Endothelial cell of umbilical vein (primary cell): ENCODE measurements at regions not wholly inside any gene's neighbourhood (a gene's known extent, or its start where the extent isn't known, plus 50 kb on each side); places are given as distances from the start of the nearest gene placed in this dataset.

Experiments used
- BruUV-seq: library from RNA; stranded (reverse); fragments of 400-500 nt; replicated peaks from 2 replicates; lab custom pipeline; 2021; lab: Mats Ljungman, UMichigan
- CTCF ChIA-PET: fragments of 300-600, 350-600 bp; sonication (Branson Sonifier 250); formaldehyde crosslinking; loops from one replicate; lab custom pipeline; 2021; ENCODE audit warnings: antibody characterized with exemption, inconsistent platforms; lab: Charles Lee
- POLR2A ChIA-PET: fragments of 300-600, 350-600 bp; sonication (Branson Sonifier 250); formaldehyde crosslinking; loops from one replicate; lab custom pipeline; 2021; ENCODE audit warnings: antibody characterized with exemption, inconsistent platforms; lab: Charles Lee
- DNase-seq: peaks from one replicate; pipeline ENCODE4 v3.0.0-alpha.2; 2011; ENCODE audit warnings: low read depth, low spot score
- FAIRE-seq: peaks from 2 replicates; lab custom pipeline; 2011; peaks lifted over from hg19 to GRCh38; lab: Jason Lieb, UNC
- H2AFZ ChIP-seq: 2 replicates; pipeline ENCODE4 v1.6.0; 2012; ENCODE audit warnings: low read depth, low read length, control low read depth, inconsistent platforms
- H3K27ac ChIP-seq: 2 replicates; pipeline ENCODE4 v1.5.1; 2011; ENCODE audit warnings: low read depth, mild to moderate bottlenecking, control low read depth, low read length, moderate library complexity; ENCODE audit not compliant: insufficient read depth
- H3K27me3 ChIP-seq, 2 experiments: 2 replicates each; pipeline versions ENCODE4 v1.6.0 to v1.6.1; 2011; ENCODE audit warnings: low read length in 2 of 2, mixed read lengths in 1 of 2; ENCODE audit not compliant: control insufficient read depth in 2 of 2, insufficient read depth in 2 of 2
- H3K36me3 ChIP-seq, 2 experiments: 2 replicates in 1 of 2; 3 replicates in 1 of 2; pipeline ENCODE4 v1.5.1; 2011; ENCODE audit warnings: low read length in 2 of 2, mild to moderate bottlenecking in 1 of 2, moderate library complexity in 1 of 2; ENCODE audit not compliant: control insufficient read depth in 2 of 2, insufficient read depth in 2 of 2; ENCODE audit errors: extremely low read depth in 1 of 2
- H3K4me1 ChIP-seq: 3 replicates; pipeline ENCODE4 v1.5.1; 2011; ENCODE audit warnings: mild to moderate bottlenecking, low read length; ENCODE audit not compliant: control insufficient read depth, insufficient read depth; ENCODE audit errors: extremely low read depth
- H3K4me2 ChIP-seq: 2 replicates; pipeline ENCODE4 v1.6.1; 2011; ENCODE audit warnings: low read length, control low read depth, mixed read lengths; ENCODE audit not compliant: insufficient read depth
- H3K4me3 ChIP-seq, 3 experiments: fragments of 200-600 bp in 1 of 3; sonication (generic), shearing (Covaris generic) in 1 of 3; replicated peaks in 1 of 3; 2 replicates each; pipeline ENCODE4 v1.5.1; 2011 to 2016; ENCODE audit warnings: control low read depth in 3 of 3, low read length in 3 of 3, mild to moderate bottlenecking in 2 of 3, inconsistent platforms in 1 of 3, low read depth in 1 of 3, moderate library complexity in 1 of 3; ENCODE audit not compliant: insufficient read depth in 1 of 3
- H3K79me2 ChIP-seq: 2 replicates; pipeline ENCODE4 v1.6.0; 2012; ENCODE audit warnings: low read length, inconsistent platforms; ENCODE audit not compliant: control insufficient read depth, insufficient read depth
- H3K9ac ChIP-seq: replicated peaks from 2 replicates; pipeline ENCODE3; 2011; ENCODE audit warnings: low read length, control low read depth; ENCODE audit not compliant: insufficient read depth; ENCODE audit errors: extremely low read depth
- H3K9me1 ChIP-seq: replicated peaks from 3 replicates; pipeline ENCODE4 v1.6.0; 2011; ENCODE audit warnings: mild to moderate bottlenecking, low read length; ENCODE audit not compliant: control insufficient read depth, insufficient read depth; ENCODE audit errors: extremely low read depth
- H3K9me3 ChIP-seq: replicated peaks from 2 replicates; pipeline ENCODE4 v1.5.1; 2012; ENCODE audit warnings: low read length, inconsistent platforms; ENCODE audit not compliant: control insufficient read depth, insufficient read depth
- H4K20me1 ChIP-seq: replicated peaks from 2 replicates; pipeline ENCODE3; 2011; ENCODE audit warnings: mild to moderate bottlenecking, low read length; ENCODE audit not compliant: control insufficient read depth, insufficient read depth; ENCODE audit errors: extremely low read depth
- EZH2 ChIP-seq: IDR thresholded peaks from 2 replicates; pipeline ENCODE4 v1.6.1; 2012; ENCODE audit warnings: borderline replicate concordance, low read depth, mild to moderate bottlenecking, moderate library complexity, low read length, inconsistent platforms; ENCODE audit not compliant: severe bottlenecking
- FOS ChIP-seq: IDR thresholded peaks from 2 replicates; pipeline ENCODE4 v1.6.1; 2011; ENCODE audit warnings: mild to moderate bottlenecking, low read length, moderate library complexity, borderline replicate concordance; ENCODE audit not compliant: insufficient read depth
- GATA2 ChIP-seq: IDR thresholded peaks from 2 replicates; pipeline ENCODE4 v1.7.0; 2011; ENCODE audit warnings: low read depth, mild to moderate bottlenecking, moderate library complexity, mixed read lengths, low read length; ENCODE audit not compliant: insufficient read length, insufficient read depth
- JUN ChIP-seq: IDR thresholded peaks from 2 replicates; pipeline ENCODE4 v1.6.1; 2011; ENCODE audit warnings: borderline replicate concordance, low read depth; ENCODE audit not compliant: insufficient read length, insufficient read depth
- MYC ChIP-seq: IDR thresholded peaks from one replicate; pipeline ENCODE4 v1.6.1; 2011; ENCODE audit warnings: mild to moderate bottlenecking, low read depth, low read length
- POLR2A ChIP-seq: IDR thresholded peaks from 2 replicates; pipeline ENCODE4 v1.6.1; 2012; ENCODE audit warnings: low read depth, mild to moderate bottlenecking, control low read depth, low read length
- POLR2AphosphoS5 ChIP-seq: IDR thresholded peaks from 2 replicates; pipeline ENCODE4 v1.6.1; 2012; ENCODE audit warnings: low read depth, mild to moderate bottlenecking, control low read depth, low read length, moderate library complexity; ENCODE audit not compliant: insufficient read depth
- dilution Hi-C: fragments of 300-500 bp; cut with MboI; formaldehyde crosslinking; loops from one replicate; pipeline ENCODE4 v1.15.0; 2019; ENCODE audit warnings: low sequenced_read_pairs; ENCODE audit not compliant: extremely low pct_ligation_motif_present
- intact Hi-C: fragments of 100-400 bp; cut with micrococcal nuclease; formaldehyde crosslinking; loops from one replicate; pipeline ENCODE4 v1.10.0; 2022
- TF ChIP-seq, protein P1 (sequence below): IDR thresholded peaks from 2 replicates; pipeline ENCODE4 v1.6.1; 2011; ENCODE audit not compliant: insufficient read depth, insufficient read length
- TF ChIP-seq, protein P2 (sequence below), 2 donors: IDR thresholded peaks; 1 replicate in 1 of 2; 2 replicates in 1 of 2; pipeline ENCODE4 v1.5.1; 2011; ENCODE audit warnings: low read length in 2 of 2, mild to moderate bottlenecking in 2 of 2, moderate library complexity in 2 of 2, control low read depth in 1 of 2, inconsistent platforms in 1 of 2, low read depth in 1 of 2; ENCODE audit not compliant: insufficient read depth in 1 of 2; ENCODE audit errors: extremely low read depth in 1 of 2

DNA sequence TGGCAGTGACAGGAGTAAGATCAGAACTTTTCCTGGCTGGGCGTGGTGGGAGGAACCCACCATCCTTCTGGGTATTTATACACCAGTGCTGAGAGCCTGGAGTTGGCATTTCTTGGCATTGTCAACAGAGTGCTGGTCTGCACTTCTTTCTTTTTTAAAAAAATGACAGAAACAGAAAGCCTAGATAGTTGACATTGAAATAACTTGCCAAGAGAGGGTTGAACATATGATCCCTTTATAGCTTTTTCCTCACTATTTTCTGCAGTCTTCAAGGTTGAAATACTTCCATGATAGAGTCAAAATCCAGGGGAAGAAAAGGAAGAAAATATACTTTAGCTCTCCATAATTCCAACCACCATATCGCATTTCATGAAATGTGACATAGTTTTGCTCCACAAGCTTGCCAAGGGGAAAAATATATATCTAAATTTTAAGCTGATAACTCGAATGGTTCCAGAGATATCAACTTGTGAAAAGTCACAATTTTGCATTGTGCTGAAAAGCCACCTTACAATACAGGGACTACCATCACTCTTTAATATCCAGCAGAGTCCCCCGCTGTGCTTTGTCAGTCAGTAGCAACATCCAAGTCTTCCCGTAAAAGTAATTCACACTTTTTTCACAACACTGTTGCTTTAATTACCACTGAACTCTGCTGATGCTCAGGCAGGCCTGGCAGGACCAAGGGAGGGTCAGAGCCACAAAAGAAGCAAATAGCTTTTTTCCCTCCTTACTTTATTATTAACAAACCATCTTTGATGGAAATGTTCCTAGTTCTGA lies 764.9 kb upstream of the FANCL start:
- Histone ChIP-seq H3K9me1 (no peaks in the 10 kb centered on the region), H3K4me3 (no peak overlapping the region), H3K27ac (no peak overlapping the region), H3K36me3 (no peaks in the 10 kb centered on the region), H3K4me2 (no peak overlapping the region), H4K20me1 (no peaks in the 10 kb centered on the region), H3K79me2 (no peaks in the 10 kb centered on the region), H2AFZ (no peak overlapping the region), H3K27me3 (no peaks in the 10 kb centered on the region), H3K9me3 (no peaks in the 10 kb centered on the region), H3K9ac (no peak overlapping the region), H3K4me1 (no peaks in the 10 kb centered on the region)
- FAIRE-seq (no peak), DNase-seq (no peak)
- intact Hi-C loops: no loop called here
- ChIA-PET CTCF (no interaction called here), POLR2A (no interaction called here)
- dilution Hi-C loops: no loop called here
- TF ChIP-seq POLR2AphosphoS5 (no peak), MYC (no peak), POLR2A (no peak), FOS (no peak), GATA2 (no peak), JUN (no peak), EZH2 (no peak)
- TF ChIP-seq, protein P1, sequence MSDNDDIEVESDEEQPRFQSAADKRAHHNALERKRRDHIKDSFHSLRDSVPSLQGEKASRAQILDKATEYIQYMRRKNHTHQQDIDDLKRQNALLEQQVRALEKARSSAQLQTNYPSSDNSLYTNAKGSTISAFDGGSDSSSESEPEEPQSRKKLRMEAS: no peak
- TF ChIP-seq, protein P2, sequence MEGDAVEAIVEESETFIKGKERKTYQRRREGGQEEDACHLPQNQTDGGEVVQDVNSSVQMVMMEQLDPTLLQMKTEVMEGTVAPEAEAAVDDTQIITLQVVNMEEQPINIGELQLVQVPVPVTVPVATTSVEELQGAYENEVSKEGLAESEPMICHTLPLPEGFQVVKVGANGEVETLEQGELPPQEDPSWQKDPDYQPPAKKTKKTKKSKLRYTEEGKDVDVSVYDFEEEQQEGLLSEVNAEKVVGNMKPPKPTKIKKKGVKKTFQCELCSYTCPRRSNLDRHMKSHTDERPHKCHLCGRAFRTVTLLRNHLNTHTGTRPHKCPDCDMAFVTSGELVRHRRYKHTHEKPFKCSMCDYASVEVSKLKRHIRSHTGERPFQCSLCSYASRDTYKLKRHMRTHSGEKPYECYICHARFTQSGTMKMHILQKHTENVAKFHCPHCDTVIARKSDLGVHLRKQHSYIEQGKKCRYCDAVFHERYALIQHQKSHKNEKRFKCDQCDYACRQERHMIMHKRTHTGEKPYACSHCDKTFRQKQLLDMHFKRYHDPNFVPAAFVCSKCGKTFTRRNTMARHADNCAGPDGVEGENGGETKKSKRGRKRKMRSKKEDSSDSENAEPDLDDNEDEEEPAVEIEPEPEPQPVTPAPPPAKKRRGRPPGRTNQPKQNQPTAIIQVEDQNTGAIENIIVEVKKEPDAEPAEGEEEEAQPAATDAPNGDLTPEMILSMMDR (IDR thresholded peaks at IDR 0.05; ENCODE audit: extremely low read depth in 1 of 2, insufficient read depth in 1 of 2, low read depth in 1 of 2, low read length in 2 of 2): no peak
- no TSS peak for BruUV-seq
